B cell (primary cell): ENCODE measurements at regions not wholly inside any gene's neighbourhood (a gene's known extent, or its start where the extent isn't known, plus 50 kb on each side); places are given as distances from the start of the nearest gene placed in this dataset.

ENCODE experiments used
- ATAC-seq: fragments of 200-7000 bp; cut with Tn5 transposase; one replicate; pipeline ENCODE4 v1.10.0; 2021; ENCODE audit warnings: low read depth, mild to moderate bottlenecking, moderate number of reproducible peaks, moderate library complexity
- CTCF ChIA-PET: fragments of 350-600 bp; sonication (Branson Sonifier 250); formaldehyde crosslinking; loops from one replicate; lab custom pipeline; 2021; ENCODE audit warnings: antibody characterized with exemption, inconsistent platforms; lab: Charles Lee
- POLR2A ChIA-PET: fragments of 350-600 bp; sonication (Branson Sonifier 250); formaldehyde crosslinking; loops from one replicate; lab custom pipeline; 2021; ENCODE audit warnings: antibody characterized with exemption; lab: Charles Lee
- DNase-seq: peaks from one replicate; pipeline ENCODE4 v3.0.0; 2013
- H2AFZ ChIP-seq: 2 replicates; pipeline ENCODE4 v1.6.1; 2012; ENCODE audit warnings: mild to moderate bottlenecking, low read depth, low read length; ENCODE audit not compliant: insufficient read depth, poor library complexity, severe bottlenecking
- H3K27ac ChIP-seq, 2 donors: 1 replicate in 1 of 2; 2 replicates in 1 of 2; pipeline ENCODE4 v1.5.1; 2012 to 2013; ENCODE audit warnings: low read length in 2 of 2, mild to moderate bottlenecking in 2 of 2, moderate library complexity in 1 of 2
- H3K27me3 ChIP-seq, 4 experiments: fragments of 200-600 bp in 1 of 4; sonication (generic) in 1 of 4; replicated peaks in 1 of 4; 1 replicate in 2 of 4; 2 replicates in 2 of 4; pipeline versions ENCODE4 v1.6.1 to v1.7.0; 2013 to 2016; ENCODE audit warnings: low read length in 3 of 4, mild to moderate bottlenecking in 2 of 4, mixed read lengths in 1 of 4, moderate library complexity in 1 of 4; ENCODE audit not compliant: insufficient read depth in 4 of 4, control insufficient read depth in 3 of 4; ENCODE audit errors: control extremely low read depth in 1 of 4
- H3K36me3 ChIP-seq, 2 experiments: replicated peaks in 1 of 2; 1 replicate in 1 of 2; 2 replicates in 1 of 2; pipeline versions ENCODE4 v1.6.1 to v1.7.1; 2013; ENCODE audit warnings: low read length in 1 of 2; ENCODE audit not compliant: insufficient read depth in 2 of 2, control insufficient read depth in 1 of 2; ENCODE audit errors: control extremely low read depth in 1 of 2, extremely low read depth in 1 of 2
- H3K4me1 ChIP-seq, 2 donors: fragments of 200-600 bp in 1 of 2; sonication (generic) in 1 of 2; 1 replicate in 1 of 2; 2 replicates in 1 of 2; pipeline versions ENCODE4 v1.5.1 to v1.6.1; 2013 to 2017; ENCODE audit warnings: low read length in 2 of 2; ENCODE audit not compliant: control insufficient read depth in 2 of 2, insufficient read depth in 2 of 2
- H3K4me2 ChIP-seq: replicated peaks from 2 replicates; pipeline ENCODE3; 2012; ENCODE audit warnings: mild to moderate bottlenecking, low read depth, low read length; ENCODE audit not compliant: poor library complexity, severe bottlenecking
- H3K4me3 ChIP-seq, 5 experiments: fragments of 200-600 bp in 1 of 5; sonication (generic) in 1 of 5; 1 replicate in 3 of 5; 2 replicates in 2 of 5; pipeline versions ENCODE4 v1.5.1 to v1.7.0; 2011 to 2016; ENCODE audit warnings: low read length in 4 of 5, mild to moderate bottlenecking in 4 of 5, low read depth in 2 of 5, control low read depth in 1 of 5, moderate library complexity in 1 of 5; ENCODE audit not compliant: insufficient read depth in 1 of 5; ENCODE audit errors: control extremely low read depth in 1 of 5, extremely low read depth in 1 of 5
- H3K79me2 ChIP-seq: fragments of 200-600 bp; sonication (generic); one replicate; pipeline ENCODE4 v1.6.0; 2016; ENCODE audit warnings: low read length; ENCODE audit not compliant: control insufficient read depth, insufficient read depth
- H3K9ac ChIP-seq: fragments of 200-600 bp; sonication (generic); 2 replicates; pipeline ENCODE4 v1.6.1; 2017; ENCODE audit warnings: mild to moderate bottlenecking, low read length, moderate library complexity
- H3K9me3 ChIP-seq, 3 donors: one replicate each; pipeline versions ENCODE4 v1.6.1 to v1.7.1; 2013; ENCODE audit warnings: low read length in 2 of 3; ENCODE audit not compliant: control insufficient read depth in 2 of 3, insufficient read depth in 1 of 3; ENCODE audit errors: control extremely low read depth in 1 of 3
- H4K20me1 ChIP-seq: 2 replicates; pipeline ENCODE4 v1.6.0; 2012; ENCODE audit warnings: mild to moderate bottlenecking, low read length; ENCODE audit not compliant: insufficient read depth, control insufficient read depth, poor library complexity, severe bottlenecking
- H3K27ac Mint-ChIP-seq: one replicate; pipeline ENCODE4 v1.8.0; 2021; ENCODE audit warnings: mixed read lengths
- H3K27me3 Mint-ChIP-seq: one replicate; pipeline ENCODE4 v1.8.0; 2021; ENCODE audit warnings: mixed read lengths
- H3K4me1 Mint-ChIP-seq: one replicate; pipeline ENCODE4 v1.8.0; 2021; ENCODE audit warnings: mixed read lengths
- H3K4me3 Mint-ChIP-seq: one replicate; pipeline ENCODE4 v1.8.0; 2021; ENCODE audit warnings: mixed read lengths
- H3K9me3 Mint-ChIP-seq: one replicate; pipeline ENCODE4 v1.8.0; 2022; ENCODE audit warnings: mixed read lengths; ENCODE audit not compliant: insufficient read depth
- CTCF ChIP-seq: fragments of 200-600 bp; IDR thresholded peaks from one replicate; pipeline ENCODE4 v1.8.0; 2022; ENCODE audit warnings: antibody characterized with exemption, mild to moderate bottlenecking
- EZH2 ChIP-seq: IDR thresholded peaks from 2 replicates; pipeline ENCODE4 v1.6.1; 2012; ENCODE audit warnings: borderline replicate concordance, low read depth, mild to moderate bottlenecking, moderate library complexity, low read length; ENCODE audit not compliant: insufficient read depth, poor library complexity, severe bottlenecking
- WGBS: methylation state at CpG from one replicate; pipeline ENCODE4 v1.1.5; 2013; ENCODE audit warnings: missing lambda C conversion rate; ENCODE audit not compliant: insufficient coverage; 5-methylcytosine and 5-hydroxymethylcytosine counted together
- intact Hi-C: fragments of 100-400 bp; cut with micrococcal nuclease; formaldehyde crosslinking; loops from one replicate; pipeline ENCODE4 v1.10.0; 2022

GRCh38 chr13:76414320-76414719, 471.9 kb downstream of the KCTD12 start:
- Mint-ChIP-seq H3K27me3 (no peaks in the 10 kb centered on the region), H3K27ac (no peak overlapping the region), H3K9me3 (no peaks in the 10 kb centered on the region), H3K4me1 (no peaks in the 10 kb centered on the region), H3K4me3 (no peak overlapping the region)
- no peaks in the 10 kb centered on the region for H3K4me1 ChIP-seq
- no peak overlapping the region for H3K27ac ChIP-seq
- intact Hi-C loops: no loop called here
- POLR2A ChIA-PET: no interaction called here
- H3K9me3 ChIP-seq: no peaks in the 10 kb centered on the region
- DNase-seq (no peak), ATAC-seq (no peak)
- no peak overlapping the region for H3K9ac ChIP-seq
- H3K79me2 ChIP-seq: no peaks in the 10 kb centered on the region
- no peak overlapping the region for H2AFZ ChIP-seq
- no peak overlapping the region for H3K4me2 ChIP-seq
- no peaks in the 10 kb centered on the region for H4K20me1 ChIP-seq
- CTCF ChIA-PET: no interaction called here
- TF ChIP-seq CTCF (no peak), EZH2 (no peak)
- H3K27me3 ChIP-seq: no peaks in the 10 kb centered on the region
- H3K36me3 ChIP-seq: no peaks in the 10 kb centered on the region
- no CpG with 5 or more reads among the region's 2 CpGs for WGBS
- no peak overlapping the region for H3K4me3 ChIP-seq

GRCh38 chr13:76406243-76406642, 480.0 kb downstream of the KCTD12 start:
- Histone ChIP-seq H3K9me3 (no peaks in the 10 kb centered on the region), H3K27me3 (no peaks in the 10 kb centered on the region), H3K4me3 (no peak overlapping the region), H3K27ac (no peak overlapping the region), H3K36me3 (no peaks in the 10 kb centered on the region), H3K9ac (no peak overlapping the region), H4K20me1 (no peaks in the 10 kb centered on the region), H2AFZ (no peak overlapping the region), H3K79me2 (no peaks in the 10 kb centered on the region), H3K4me2 (no peak overlapping the region), H3K4me1 (no peaks in the 10 kb centered on the region)
- ChIA-PET CTCF (no interaction called here), POLR2A (no interaction called here)
- no peak overlapping the region for H3K4me3 Mint-ChIP-seq
- no peaks in the 10 kb centered on the region for H3K4me1 Mint-ChIP-seq
- no peak for TF ChIP-seq CTCF
- no peak for TF ChIP-seq EZH2
- no peaks in the 10 kb centered on the region for H3K27me3 Mint-ChIP-seq
- no peak for ATAC-seq
- no peak overlapping the region for H3K27ac Mint-ChIP-seq
- H3K9me3 Mint-ChIP-seq: no peaks in the 10 kb centered on the region
- DNase-seq: no peak
- intact Hi-C loops: no loop called here
